ENCODE measurements at regions not wholly inside any gene's neighbourhood (a gene's known extent, or its start where the extent isn't known, plus 50 kb on each side); places are given as distances from the start of the nearest gene placed in this dataset.
"Not testable (repeated sequence)": the region's sequence is repeated elsewhere in the genome, so short reads cannot be mapped to it uniquely, and the experiment has no call there.

DNA sequence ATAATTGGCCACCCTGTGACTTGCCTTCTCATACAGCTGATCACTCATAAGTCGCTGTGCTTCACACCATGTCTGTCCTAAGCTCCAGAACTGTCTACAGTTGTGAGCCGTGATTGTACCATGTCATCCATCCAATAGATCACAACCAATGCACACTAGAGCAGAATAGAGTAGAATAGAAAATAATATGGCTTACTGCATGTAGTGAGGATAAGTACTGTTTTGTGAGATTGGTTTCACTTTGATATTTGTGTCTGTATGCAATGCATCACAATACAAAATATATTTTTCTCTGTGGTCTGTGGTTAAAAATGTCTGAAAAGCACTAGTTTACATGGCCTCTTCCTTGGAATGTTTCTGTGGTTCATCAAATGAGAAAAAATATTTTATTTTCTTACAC is 237.6 kb upstream of the PRKD1 start:
- DNase-seq, result no peak

DNA sequence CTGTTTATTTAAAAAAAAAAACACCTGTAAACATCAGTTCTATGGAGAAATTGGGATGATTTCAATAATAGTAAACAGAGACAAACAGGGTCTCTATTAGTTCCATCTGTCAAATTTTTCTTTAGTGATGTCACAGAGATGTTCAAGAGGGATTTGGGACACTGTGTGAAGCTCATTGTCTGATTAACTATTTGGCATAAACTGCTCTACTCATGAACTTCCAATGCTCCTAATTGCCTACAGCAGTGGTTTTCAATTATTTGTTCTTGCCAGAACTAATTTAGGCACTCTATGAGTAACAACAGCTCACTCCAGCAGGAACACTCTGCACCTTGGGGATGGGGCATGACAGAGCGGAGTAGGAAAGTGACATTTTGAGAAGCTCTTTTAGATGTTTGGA is 250.1 kb upstream of the PRKD1 start:
- DNase-seq, result no peak

DNA sequence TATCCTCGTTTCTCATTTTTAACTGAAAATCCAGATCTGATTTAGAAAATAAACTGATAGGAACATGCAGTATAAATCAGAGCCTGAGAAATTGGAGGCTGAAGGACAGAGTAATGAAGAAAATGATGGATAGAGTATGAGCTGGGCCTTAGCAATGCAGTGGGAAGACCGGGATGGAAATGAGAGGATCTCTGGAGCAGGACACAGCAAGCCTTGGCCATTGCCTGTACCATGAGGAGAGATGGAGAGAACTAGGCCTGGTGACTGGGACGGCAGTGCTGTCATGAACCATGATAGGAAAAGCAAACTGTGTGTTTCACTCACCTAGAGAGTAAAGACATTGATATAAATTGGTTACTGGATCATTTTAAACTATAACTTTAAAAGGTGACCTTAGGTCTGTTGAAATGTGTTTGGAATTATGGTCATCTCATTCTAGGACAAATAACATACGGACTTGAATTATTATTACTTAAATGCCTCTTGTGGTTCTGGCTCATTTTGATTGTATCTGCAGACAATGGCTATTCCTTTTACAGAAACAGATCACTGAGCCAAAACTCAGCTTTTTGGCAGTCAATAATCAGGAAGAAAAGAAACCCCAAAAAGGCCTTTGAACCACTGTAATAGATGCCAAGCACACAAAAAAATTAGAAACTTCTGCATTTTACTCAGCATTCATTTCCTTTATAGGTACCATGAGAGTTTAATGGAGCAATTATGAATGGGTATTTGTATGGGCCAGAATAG is 251.9 kb upstream of the PRKD1 start:
- DNase-seq, result no peak

DNA sequence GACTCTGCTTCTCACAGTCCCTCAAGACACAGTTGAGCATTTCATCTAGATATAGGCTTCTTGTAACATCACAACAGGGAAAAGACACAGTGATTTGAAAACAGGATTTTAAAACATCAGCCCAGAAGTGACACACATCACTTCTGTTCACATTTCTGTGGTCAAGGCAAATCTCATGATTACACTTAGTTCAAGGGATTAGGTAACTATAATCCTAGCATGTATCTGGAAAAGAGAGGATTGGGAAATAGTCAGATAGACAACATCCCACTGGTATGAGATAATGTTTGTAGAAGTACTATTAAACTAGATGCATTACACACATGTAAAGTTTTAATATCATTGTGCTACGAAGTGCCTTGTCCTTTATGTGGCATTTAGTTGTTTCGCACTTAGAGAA is 252.6 kb upstream of the PRKD1 start:
- no peak for DNase-seq

DNA sequence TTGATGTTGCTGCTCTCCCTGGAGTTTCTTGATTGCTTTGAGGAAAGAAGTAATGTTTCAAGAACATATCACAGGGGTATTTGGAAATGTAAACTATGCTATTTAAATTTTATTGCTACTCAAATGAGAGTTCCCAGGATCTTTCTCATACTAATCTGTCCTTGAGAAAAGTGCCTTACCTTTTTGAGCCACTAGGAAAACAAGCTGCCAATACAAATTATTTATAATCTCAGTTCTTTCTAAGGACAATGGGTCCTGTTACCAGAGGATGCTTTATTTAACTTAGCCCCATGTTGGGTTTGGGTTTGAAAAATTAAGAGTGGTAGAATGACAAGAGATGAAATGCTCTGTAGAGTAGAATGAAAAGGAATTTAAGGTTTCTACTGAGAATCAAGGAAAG is 258.2 kb upstream of the PRKD1 start:
- DNase-seq, result no peak

DNA sequence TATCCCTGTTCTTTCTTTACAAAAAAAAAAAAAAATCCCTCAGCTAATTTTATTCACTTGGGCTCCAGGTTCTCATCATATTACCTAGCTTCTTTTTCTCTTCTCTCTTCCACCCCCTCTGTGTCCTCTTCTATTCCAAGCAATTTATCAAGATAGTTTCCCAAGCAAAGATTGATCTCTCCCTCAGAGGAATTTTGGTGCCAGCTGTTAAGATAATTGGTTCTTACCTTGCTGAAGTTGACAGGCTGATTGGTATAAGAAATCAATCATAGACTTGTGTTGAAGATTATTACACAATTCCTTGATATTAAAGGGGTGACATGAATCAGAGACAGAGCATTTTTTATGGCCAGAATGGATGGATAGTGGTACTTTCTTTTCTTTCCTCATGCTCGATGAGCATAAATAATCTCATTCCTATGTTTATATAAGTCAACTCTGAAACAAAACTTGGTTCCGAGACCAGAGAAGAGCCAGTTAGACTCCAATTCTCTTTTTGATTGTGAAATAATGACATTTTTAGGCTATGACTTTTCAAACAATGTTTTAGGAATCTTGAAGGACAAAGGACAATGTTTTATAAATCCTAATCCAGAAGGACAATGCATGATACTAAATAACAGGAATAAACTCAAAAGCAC is 264.1 kb upstream of the PRKD1 start:
- no peak for DNase-seq

DNA sequence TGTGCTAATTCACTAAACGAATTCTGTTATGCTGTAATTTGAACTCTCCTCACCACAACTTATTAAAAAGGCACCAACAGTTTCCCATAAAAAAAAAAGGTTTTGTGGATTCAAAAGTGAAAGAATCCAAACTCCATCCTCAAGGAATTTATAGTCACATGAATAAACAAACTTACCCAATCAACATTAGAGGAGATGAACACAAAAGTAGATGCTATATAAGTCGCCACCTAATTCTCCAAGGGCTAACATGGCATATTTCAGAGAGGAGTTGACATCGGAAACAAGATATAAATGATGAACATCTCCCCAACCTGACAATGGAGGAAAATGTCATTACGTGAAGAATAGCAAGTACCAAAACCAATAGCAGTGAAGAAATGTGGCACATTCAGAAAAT is 265.5 kb upstream of the PRKD1 start:
- DNase-seq, result no peak

DNA sequence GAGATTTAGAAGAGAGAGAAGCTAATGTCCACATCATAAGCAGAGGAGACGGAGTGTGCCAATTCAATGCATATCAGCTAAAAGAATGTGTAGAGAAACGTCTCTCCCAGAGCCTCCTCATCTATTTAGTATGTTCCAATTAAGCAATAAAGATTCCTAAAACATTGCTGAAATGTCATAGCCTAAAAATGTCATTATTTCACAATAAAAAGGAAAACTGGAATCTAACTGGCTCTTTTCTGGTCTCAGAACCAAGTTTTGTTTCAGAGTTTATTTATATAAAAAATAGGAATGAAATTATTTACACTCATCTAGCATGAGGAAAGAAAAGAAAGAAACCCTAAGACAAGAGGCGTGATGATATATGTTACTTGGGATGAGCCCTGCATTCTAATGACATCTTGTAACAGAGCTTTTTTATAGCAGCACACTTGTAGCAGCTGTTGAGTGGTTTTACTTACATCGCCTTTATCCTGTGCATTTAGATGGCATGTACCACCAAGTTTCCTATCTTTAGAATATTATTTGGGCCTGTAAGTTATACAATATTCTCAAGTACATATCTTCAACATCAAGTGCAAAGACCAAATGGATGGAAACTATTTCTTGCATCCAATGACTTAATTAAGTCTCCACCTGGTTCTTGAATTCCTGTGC is 266.3 kb upstream of the PRKD1 start:
- DNase-seq, result no peak

DNA sequence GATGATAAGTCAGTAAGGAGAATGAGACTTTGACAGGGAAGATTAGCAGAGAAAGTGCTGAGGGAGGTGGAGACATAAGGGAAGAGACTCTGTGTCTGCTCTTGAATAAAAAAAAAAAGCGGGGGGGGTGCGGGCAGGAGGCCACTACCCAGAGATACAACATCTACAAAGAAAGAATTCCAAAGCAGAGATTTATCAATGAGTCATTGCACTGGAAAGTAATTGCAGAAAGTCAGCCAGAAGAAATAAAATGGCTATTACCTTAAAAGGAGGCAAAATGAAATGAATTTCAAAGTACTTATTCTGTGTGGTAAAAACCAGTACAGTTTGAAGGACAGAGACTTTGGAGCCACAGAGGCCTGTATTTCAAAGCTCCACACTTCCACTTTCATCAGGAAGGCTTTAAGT is 267.1 kb upstream of the PRKD1 start:
- no peak for DNase-seq

DNA sequence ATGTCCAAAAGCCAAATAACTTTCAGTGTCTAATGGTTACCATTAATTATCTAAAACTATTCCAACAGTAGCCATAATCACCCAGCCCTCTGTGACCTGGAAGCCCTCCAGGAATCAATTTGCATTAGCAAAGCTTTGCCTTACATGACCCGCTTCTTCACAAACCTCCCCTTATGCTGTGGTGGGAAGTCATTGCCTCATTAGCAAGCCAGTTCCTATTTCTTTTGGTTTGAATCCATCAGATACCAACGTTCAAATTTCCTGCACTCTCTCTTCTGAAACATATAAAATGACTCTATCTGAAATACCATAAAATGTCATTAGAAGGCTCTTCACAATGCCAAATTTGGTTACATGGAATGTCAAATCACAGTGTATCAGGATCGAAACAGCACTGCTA is 268.3 kb upstream of the PRKD1 start:
- no peak for DNase-seq

DNA sequence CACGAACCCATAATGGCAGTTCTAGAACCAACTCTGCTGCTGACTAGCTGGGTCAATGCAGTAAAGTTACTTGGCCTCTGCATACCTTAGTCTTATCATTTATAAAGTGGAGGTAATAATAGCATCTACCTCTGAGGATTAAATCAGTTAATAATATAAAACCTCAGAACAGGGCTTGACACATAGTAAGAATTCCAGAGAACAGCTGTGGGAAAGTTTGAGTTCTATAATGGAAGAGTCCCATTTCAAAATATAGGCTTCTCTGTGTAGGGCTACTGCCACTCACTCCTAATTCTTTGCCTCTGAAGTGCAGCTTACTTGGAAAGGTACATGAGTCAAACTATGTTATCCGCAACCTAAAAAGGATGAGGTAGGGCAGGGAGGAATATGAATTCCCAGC is 269.2 kb upstream of the PRKD1 start:
- no peak for DNase-seq

DNA sequence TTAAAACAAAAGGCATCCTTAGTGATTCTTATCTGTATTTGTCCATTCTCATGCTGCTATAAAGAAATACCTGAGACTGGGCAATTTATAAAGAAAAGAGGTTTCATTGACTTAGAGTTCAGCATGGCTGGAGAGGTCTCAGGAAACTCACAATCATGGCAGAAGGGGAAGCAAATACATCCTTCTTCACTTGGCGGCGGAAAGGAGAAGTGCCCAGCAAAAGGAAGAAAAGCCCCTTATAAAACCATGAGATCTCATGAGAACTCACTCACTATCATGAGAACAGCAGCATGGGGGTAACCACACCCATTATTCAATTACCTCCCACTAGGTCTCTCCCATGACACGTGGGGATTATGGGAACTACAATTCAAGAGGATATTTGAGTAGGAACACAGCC is 271.1 kb upstream of the PRKD1 start:
- not testable (repeated sequence) for DNase-seq

DNA sequence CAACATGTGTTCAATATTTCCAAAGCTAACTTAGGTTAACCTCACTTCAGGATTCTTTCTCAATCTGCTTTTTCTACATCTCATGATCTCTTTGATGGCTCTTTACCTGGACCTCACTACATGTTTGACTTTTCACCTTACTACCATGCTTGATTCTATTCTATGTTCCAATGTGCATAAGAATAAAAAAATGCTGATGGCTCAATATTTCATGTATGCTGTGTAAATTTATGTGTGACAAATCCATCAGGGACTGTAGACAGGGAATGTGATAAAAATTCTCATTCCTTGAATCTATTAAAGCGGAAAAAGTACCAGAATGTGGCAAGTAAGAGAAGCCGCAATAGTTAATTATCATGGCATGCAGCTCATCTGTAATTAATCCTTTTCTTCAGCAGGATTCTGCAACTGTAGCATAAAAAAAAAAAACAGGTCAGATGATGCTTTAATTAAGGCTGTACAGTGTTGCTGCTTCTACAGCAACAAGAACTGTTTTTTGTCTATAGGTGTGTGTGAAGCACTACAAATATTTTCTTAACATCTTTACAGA is 276.9 kb upstream of the PRKD1 start:
- no peak for DNase-seq

DNA sequence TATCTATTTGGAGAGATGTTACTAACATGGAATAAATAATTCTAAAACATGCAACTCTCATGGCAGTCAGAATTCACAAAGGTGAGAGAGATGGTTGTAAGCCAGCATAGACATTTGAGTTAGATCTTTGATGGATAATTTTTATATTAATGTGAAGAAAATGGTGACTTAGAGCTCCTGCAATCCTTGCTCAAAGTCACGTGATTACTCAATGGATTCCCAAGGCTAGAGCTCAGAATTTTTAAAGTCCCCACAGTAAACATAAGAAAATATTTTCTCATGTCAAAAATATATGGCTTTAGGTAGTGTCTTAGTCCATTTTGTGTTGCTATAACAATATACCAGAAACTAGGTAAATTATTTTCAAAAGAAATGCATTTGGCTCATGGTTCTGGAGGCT is 281.5 kb upstream of the PRKD1 start:
- no peak for DNase-seq

DNA sequence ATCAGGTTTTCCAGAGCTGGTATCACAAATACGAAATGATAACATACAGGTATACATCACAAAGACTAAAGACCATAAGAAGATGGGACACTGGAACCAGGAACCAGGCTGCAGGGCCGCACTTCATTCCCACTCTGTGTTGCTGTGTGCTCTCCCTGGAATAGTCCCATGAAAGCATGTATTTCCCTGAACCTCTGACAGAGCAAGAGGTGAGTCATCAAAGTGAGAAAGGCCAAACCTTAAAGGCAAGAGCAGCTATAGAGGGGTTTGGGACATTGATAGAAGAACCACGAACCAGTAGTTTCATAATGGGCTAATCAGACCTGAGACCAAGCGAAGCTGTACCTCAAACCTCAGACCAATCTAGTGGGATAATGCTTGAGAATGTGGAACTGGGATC is 283.0 kb upstream of the PRKD1 start:
- DNase-seq, result no peak

DNA sequence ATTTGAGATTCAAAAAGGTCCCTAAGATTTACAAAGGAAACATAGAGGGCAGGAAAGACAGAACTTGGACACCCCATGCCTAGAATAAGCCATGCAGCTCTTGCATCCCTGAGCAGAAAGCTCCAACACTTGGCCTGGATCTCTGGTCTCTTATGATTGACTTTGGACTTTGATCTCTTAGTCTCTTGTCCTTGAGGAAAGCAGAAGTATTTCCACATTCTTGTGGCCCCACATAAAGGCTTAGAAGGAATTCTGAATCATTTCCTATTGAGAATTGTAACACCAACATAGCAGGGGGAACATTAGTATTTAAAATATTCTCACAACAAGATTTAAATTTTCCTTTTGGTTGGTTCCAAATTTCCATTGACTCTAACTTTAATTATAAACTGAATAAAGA is 283.7 kb upstream of the PRKD1 start:
- DNase-seq, result no peak

DNA sequence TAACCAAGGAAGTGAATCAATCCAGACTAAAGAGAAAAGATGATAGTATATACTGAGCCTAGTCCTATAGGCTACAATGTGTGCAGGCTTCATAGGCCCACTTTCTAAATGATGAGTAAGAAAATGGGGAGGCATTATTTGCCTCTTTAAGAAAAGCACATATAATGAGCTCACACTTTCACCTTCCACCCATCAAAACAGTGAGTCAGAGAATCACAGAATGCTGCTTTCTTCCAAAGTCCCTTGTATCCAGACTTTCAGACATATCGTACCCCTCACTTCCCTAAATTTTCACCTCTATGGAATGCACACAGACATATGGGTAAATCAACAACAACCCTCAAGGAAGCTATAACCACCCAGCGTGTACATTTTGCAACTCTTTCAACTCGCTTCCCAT is 286.4 kb upstream of the PRKD1 start:
- DNase-seq, result no peak

DNA sequence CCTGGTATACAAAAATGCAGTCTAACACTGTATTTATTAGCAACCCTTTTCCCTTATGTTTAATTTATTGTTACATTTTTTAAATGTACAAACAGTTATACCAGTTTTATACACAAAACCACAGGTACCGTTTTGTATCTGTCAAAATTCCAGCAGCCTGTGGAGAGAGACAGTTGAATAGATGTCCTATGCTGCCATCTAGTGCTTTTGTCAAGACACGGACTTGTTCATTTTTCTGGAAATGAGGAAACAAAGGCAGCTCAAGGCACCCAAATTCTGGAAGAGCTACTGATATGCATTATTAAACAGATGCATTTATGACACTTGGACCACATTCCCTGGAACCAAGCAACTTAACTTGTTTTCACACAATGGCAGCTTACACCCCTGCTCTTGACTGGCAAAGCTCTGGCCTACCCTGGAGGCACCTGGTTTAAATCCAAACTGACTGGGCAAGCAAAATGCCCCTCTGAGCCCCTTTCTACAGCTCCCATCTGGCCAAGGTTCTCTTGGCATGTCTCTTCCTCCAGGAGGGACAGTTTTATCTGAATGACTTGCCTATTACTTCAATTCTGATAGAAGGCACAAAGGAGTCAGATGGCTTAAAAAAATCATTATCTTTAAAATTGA is 286.9 kb upstream of the PRKD1 start:
- no peak for DNase-seq

DNA sequence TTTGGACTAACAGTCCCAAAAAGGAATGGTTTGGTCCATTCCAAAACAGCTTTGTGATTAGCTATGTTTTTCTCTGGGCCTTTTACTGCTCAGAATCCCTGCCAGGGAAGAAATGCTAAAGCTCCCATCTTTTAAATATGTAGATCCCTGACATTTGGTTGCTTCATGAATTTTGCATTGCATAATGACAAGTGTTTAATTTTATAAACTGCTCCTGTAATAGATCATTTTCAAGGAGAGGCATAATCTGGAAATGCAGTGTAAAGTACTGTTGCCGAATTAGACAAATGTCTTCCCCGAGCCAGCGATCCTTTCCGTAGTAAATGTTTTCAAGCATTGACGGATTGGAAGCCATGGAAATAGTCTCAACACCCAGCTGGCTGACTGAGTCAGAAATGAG is 291.3 kb upstream of the PRKD1 start:
- no peak for DNase-seq

DNA sequence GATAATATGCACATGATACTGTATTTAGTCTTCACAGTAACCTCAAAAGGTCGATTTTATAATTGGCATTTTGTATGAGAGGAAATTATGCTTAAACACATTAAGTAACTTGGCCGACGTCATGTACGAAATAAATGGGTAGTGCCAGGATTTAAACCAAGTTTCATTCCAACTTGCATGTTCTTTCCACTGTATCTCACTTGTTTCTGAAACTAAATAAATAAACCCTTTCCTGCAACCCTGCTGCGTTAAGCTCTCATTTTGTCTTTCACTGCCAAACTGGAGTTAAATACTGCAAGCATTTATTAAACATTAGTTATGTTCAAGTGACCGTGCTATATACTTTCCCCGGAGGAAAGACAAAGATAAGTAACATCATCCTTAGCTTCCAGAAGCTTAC is 293.9 kb upstream of the PRKD1 start:
- no peak for DNase-seq

DNA sequence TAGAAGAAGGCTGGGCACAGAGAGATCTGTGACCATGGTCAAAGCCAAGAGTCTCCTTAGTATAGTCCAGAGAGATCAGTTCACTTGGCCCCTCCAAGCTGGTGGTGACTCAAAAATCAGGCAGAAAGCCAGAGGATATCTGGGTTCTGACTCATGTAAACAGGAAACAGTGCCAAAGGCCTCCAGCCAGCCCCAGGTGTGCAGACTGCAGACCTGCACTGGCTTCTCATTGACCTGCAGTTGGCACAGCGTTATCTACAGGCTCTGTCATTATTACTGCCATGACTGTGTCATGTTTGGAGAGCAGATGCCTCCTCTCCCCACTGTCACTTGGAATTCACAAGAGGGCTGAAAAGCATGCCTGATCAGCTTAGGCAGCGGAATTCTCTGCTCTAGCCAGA is 295.7 kb upstream of the PRKD1 start:
- DNase-seq, result no peak

DNA sequence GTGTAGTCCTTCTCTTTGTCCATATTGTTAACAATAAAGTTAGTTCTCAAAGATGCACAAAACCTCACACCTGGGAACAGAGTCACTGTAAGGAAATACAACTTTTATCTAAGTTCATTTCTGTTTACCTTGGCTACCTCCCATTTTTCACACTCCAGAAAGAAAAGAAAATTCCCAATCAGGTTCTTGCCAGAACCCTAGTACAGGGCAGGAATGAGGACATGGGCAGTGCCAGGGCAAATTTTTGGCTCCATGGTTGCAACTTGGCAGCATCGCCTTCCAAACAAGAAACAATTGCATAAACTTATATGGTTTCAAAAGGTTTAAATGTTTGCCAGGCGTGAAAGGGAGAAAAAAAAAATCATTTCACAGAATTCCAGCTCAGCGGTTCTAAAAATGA is 296.3 kb upstream of the PRKD1 start:
- DNase-seq, result no peak

DNA sequence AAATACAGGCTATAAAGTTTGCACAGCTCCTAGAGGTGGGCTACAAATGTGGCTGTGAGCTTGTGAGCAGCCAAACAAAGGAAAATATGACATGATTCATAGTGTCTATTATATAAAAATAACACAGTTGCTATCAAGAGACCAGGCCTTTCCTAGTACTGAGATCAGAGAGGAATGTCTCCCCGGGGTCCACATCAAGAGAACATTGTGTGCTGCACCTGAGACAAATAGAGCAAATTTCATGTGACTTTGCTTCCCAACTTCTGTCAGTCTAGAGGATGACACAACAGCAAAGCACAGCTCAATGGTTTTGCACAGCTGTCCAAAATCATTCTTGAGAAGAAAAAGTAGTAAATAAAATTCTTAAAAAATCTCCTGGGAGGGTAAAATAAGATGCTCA is 297.5 kb upstream of the PRKD1 start:
- DNase-seq, result no peak

DNA sequence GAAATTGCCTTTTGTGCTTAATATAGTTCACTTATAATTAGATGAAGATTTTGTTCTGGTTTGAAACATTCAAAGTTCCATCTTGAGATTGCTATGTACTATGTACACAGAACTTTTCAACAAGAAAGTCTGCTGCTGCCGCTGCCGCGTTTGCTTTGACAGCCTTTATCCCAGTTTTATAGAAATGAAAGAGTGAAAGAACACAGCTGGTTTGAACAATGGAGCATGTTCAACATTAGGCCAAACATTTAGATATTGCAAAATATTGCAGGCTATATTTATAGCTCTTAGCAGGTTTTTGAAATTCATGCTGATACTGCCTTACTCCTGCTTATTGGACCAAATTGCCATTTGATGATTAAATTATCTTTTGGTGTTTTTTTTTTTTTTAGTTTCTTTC is 299.8 kb upstream of the PRKD1 start:
- DNase-seq, result no peak

All from CD4-positive, alpha-beta T cell treated with Interleukin-6 for 4 hours (primary cell).